DND-41 (cell line): ENCODE measurements at regions not wholly inside any gene's neighbourhood (a gene's known extent, or its start where the extent isn't known, plus 50 kb on each side); places are given as distances from the start of the nearest gene placed in this dataset.

ENCODE experiments used
- EZH2 ChIP-seq: IDR thresholded peaks from 3 replicates; pipeline ENCODE4 v1.6.1; 2012; ENCODE audit warnings: borderline replicate concordance, low read depth, mild to moderate bottlenecking, moderate library complexity, low read length, inconsistent platforms; ENCODE audit not compliant: severe bottlenecking
- TF ChIP-seq, protein P1 (sequence below): IDR thresholded peaks from 2 replicates; pipeline ENCODE4 v1.5.1; 2012; ENCODE audit warnings: borderline replicate concordance, low read length, moderate library complexity, mild to moderate bottlenecking; ENCODE audit not compliant: poor library complexity, severe bottlenecking; ENCODE audit errors: extremely low read depth

DNA sequence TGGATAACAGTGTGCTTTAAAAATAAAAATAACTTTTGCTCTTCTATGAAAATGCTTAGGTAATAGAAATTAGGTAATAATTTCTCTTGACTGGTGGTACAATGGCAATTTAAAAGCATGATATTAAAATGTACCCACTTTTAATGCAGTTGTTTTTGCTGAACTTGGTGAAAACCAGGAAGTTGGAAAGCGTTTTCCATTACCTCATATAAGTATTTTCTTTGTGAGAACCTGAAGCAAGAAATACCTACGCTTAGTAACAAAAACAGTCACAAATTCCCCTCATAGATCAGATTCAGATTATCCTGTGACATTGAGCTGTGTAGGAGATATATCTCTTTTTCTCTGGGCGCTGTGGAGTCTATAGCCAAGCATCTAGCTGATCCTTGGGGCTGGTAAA is 689.0 kb upstream of the FZD8 start:
- TF ChIP-seq, protein P1, sequence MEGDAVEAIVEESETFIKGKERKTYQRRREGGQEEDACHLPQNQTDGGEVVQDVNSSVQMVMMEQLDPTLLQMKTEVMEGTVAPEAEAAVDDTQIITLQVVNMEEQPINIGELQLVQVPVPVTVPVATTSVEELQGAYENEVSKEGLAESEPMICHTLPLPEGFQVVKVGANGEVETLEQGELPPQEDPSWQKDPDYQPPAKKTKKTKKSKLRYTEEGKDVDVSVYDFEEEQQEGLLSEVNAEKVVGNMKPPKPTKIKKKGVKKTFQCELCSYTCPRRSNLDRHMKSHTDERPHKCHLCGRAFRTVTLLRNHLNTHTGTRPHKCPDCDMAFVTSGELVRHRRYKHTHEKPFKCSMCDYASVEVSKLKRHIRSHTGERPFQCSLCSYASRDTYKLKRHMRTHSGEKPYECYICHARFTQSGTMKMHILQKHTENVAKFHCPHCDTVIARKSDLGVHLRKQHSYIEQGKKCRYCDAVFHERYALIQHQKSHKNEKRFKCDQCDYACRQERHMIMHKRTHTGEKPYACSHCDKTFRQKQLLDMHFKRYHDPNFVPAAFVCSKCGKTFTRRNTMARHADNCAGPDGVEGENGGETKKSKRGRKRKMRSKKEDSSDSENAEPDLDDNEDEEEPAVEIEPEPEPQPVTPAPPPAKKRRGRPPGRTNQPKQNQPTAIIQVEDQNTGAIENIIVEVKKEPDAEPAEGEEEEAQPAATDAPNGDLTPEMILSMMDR = no peak
- TF ChIP-seq EZH2 = no peak
